Pancreas (tissue), 10 donors: ENCODE measurements at regions not wholly inside any gene's neighbourhood (a gene's known extent, or its start where the extent isn't known, plus 50 kb on each side); places are given as distances from the start of the nearest gene placed in this dataset.
A peak's percentile ranks its signal among the peaks of the same experiment; 100 is the strongest.
"Not testable (repeated sequence)": the region's sequence is repeated elsewhere in the genome, so short reads cannot be mapped to it uniquely, and the experiment has no call there.

Experiments used
- ATAC-seq, 4 donors: fragments of 200-7000 bp; cut with Tn5 transposase; one replicate each; pipeline versions ENCODE4 v1.8.0 to v1.9.1; 2020; ENCODE audit warnings: mild to moderate bottlenecking in 4 of 4, moderate library complexity in 4 of 4
- DNase-seq, 6 donors: peaks; one replicate each; pipeline ENCODE4 v3.0.0-alpha.2; 2020
- FAIRE-seq: peaks from 2 replicates; lab custom pipeline; 2012; peaks lifted over from hg19 to GRCh38; lab: Jason Lieb, UNC
- H3K27ac ChIP-seq, 4 donors: fragments of 200-600 bp; sonication (generic); 1 replicate in 3 of 4; 2 replicates in 1 of 4; pipeline versions ENCODE4 v1.5.0 to v1.8.0; 2020
- H3K27me3 ChIP-seq, 4 donors: fragments of 200-600 bp; one replicate each; pipeline ENCODE4 v1.8.0; 2021
- H3K36me3 ChIP-seq, 3 donors: fragments of 200-600 bp; sonication (generic) in 1 of 3; one replicate each; pipeline versions ENCODE4 v1.5.0 to v1.8.0; 2020 to 2021
- H3K4me1 ChIP-seq, 3 donors: fragments of 200-600 bp; one replicate each; pipeline ENCODE4 v1.8.0; 2021
- H3K4me3 ChIP-seq, 4 donors: fragments of 200-600 bp; sonication (generic) in 2 of 4; one replicate each; pipeline versions ENCODE4 v1.5.0 to v1.8.0; 2020 to 2021
- H3K9me3 ChIP-seq, 4 donors: fragments of 200-600 bp; one replicate each; pipeline ENCODE4 v1.8.0; 2021
- CTCF ChIP-seq, 4 donors: fragments of 200-600 bp; sonication (generic) in 3 of 4; IDR thresholded peaks; one replicate each; pipeline versions ENCODE4 v1.5.0 to v1.8.0; 2021; ENCODE audit warnings: antibody characterized with exemption in 4 of 4
- WGBS, 2 donors: extraction: QIAGEN DNeasy Blood & Tissue Kit; methylation state at CpG; one replicate each; pipeline ENCODE4 v1.1.7; 2013; 5-methylcytosine and 5-hydroxymethylcytosine counted together
- intact Hi-C, 3 donors: fragments of 100-400 bp; cut with DNase I; formaldehyde crosslinking; loops; one replicate each; pipeline versions ENCODE4 v1.11.1 to v1.14.2; 2022
- donor health status: healthy with polysubstance abuse.
- donor health status: DM: no; HTN: no; CAD: no; lungs with moderate emphysema.
- donor health status: DM: no; HTN: no; CAD: no.
- donor health status: control.
- donor health status: control.
- donor health status: Bipolar disorder and iron deficiency.
- donor health status: DM: yes; HTN: yes; CAD: no.
- donor health status: DM: no; HTN: no; CAD: no.
- donor health status: DM: no; HTN: no; CAD: no.
- donor health status: DM: yes; HTN: yes; CAD: no.

GRCh38 chr6:16043171-16044135 lies 85.4 kb upstream of the MYLIP start:
- FAIRE-seq (no peak), ATAC-seq (peak in 3 of 4 donors; percentile 27 to 61 (median 40)), DNase-seq (no peak)
- Histone ChIP-seq H3K27me3 (no peaks in the 10 kb centered on the region), H3K27ac (no peak overlapping the region), H3K9me3 (no peaks in the 10 kb centered on the region), H3K36me3 (no peaks in the 10 kb centered on the region), H3K4me3 (no peak overlapping the region), H3K4me1 (no peaks in the 10 kb centered on the region)
- TF ChIP-seq CTCF (IDR thresholded peaks at IDR 0.05), result no peak
- 72 to 81% methylated on average over 5 of the region's 5 CpGs for WGBS, 2 donors
- intact Hi-C loops, result no loop called here

GRCh38 chr6:16042751-16043150 lies 86.1 kb upstream of the MYLIP start:
- intact Hi-C loops, result no loop called here
- WGBS, 2 donors, result 77 to 86% methylated on average over 3 of the region's 3 CpGs

GRCh38 chr6:16041327-16041726 lies 87.6 kb upstream of the MYLIP start:
- WGBS, 2 donors, result 75 to 91% methylated on average over 2 of the region's 2 CpGs
- no peak for TF ChIP-seq CTCF (IDR thresholded peaks at IDR 0.05)
- DNase-seq, result no peak

More at GRCh38 chr6:16042751-16043150, 86.1 kb upstream of the MYLIP start:
- Histone ChIP-seq H3K4me3 (no peak overlapping the region), H3K27me3 (no peaks in the 10 kb centered on the region), H3K36me3 (no peaks in the 10 kb centered on the region), H3K27ac (no peak overlapping the region), H3K9me3 (no peaks in the 10 kb centered on the region), H3K4me1 (no peaks in the 10 kb centered on the region)
- ATAC-seq, result no peak
- no peak for TF ChIP-seq CTCF (IDR thresholded peaks at IDR 0.05)
- no peak for DNase-seq
- FAIRE-seq, result no peak

GRCh38 chr6:16040628-16040974 lies 88.3 kb upstream of the MYLIP start:
- no peak for TF ChIP-seq CTCF (IDR thresholded peaks at IDR 0.05)
- H3K4me3 ChIP-seq, result no peak overlapping the region
- no peaks in the 10 kb centered on the region for H3K9me3 ChIP-seq
- intact Hi-C loops, result no loop called here
- no peak for DNase-seq
- WGBS, 2 donors, result 85 to 90% methylated on average over 14 to 15 of the region's 15 CpGs
- no peaks in the 10 kb centered on the region for H3K36me3 ChIP-seq
- FAIRE-seq, result no peak
- H3K27me3 ChIP-seq, result no peaks in the 10 kb centered on the region
- no peak overlapping the region for H3K27ac ChIP-seq
- no peaks in the 10 kb centered on the region for H3K4me1 ChIP-seq
- ATAC-seq, result no peak

More at GRCh38 chr6:16041327-16041726, 87.6 kb upstream of the MYLIP start:
- FAIRE-seq (no peak), ATAC-seq (no peak)
- no peaks in the 10 kb centered on the region for H3K27me3 ChIP-seq
- H3K36me3 ChIP-seq, result no peaks in the 10 kb centered on the region
- intact Hi-C loops, result no loop called here
- no peaks in the 10 kb centered on the region for H3K4me1 ChIP-seq
- H3K27ac ChIP-seq, result no peak overlapping the region
- H3K9me3 ChIP-seq, result no peaks in the 10 kb centered on the region
- H3K4me3 ChIP-seq, result no peak overlapping the region

GRCh38 chr6:16039892-16040627 lies 88.8 kb upstream of the MYLIP start:
- H3K4me3 ChIP-seq, FAIRE-seq, H3K27ac ChIP-seq, H3K4me1 ChIP-seq, H3K9me3 ChIP-seq, ATAC-seq, H3K36me3 ChIP-seq, intact Hi-C loops, H3K27me3 ChIP-seq: not testable (repeated sequence)
- DNase-seq, result peak in 1 of 6 donors; percentile 54
- 93 to 94% methylated on average over 17 of the region's 17 CpGs for WGBS, 2 donors
